ENCODE measurements at regions not wholly inside any gene's neighbourhood (a gene's known extent, or its start where the extent isn't known, plus 50 kb on each side); places are given as distances from the start of the nearest gene placed in this dataset.
A peak's percentile ranks its signal among the peaks of the same experiment; 100 is the strongest.

DNA sequence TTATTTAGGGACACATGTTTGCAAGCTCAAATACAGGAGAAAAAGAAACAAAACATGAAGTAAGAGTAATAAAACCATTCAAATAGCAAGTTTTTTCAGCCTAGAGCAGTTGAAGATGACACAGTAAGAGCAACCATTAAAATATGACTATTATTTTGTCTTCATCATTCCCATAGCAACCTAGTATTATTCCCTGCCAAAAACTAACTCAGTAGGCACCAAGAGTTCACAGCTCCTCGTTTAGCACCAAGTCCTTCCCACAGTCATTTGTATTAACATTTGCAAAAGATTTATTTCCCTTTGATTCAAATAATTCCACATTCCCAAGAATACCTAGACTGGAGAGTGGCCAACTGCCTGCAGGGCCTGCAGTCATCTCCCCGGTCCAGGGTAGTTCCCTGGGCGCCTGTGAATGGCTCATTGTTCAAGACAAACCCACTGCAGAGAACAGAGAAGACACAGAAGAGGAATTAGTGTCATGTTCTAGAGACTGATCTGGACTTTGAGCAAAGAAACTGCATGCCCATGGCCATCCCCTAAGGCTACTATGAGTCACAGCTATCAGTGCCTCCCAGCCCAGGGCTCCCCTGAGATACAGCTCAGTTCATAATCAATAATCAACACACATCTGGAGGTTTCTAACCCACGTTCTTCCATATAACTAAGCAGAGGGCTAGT, 139.1 kb upstream of the MAP3K1 start:
- H2AFZ ChIP-seq = no peak overlapping the region
- no peak for TF ChIP-seq CTCF (conservative IDR thresholded peaks at IDR 0.05)
- no peak for TF ChIP-seq EZH2 (IDR thresholded peaks at IDR 0.05; ENCODE audit: low read depth)
- DNase-seq = peak in 1 of 2 experiments; percentile 26
- peaks cover 6% of the 10 kb centered on the region; the same call in 1 of the 2 replicates for H3K9me3 ChIP-seq (ENCODE audit: insufficient read depth, low read depth)
- ChIA-PET CTCF (interaction anchor here (0.6 kb wide), 1 partner anchor 30 kb away, joined by 4 read pairs; no protein-coding TSS in a partner anchor), POLR2A (ENCODE audit: unreplicated experiment) (no interaction called here)
- no peak overlapping the region for H3K4me2 ChIP-seq
- H3K9me2 ChIP-seq (ENCODE audit: insufficient read depth) = no peaks in the 10 kb centered on the region
- H3K27ac ChIP-seq = no peak overlapping the region
- no peaks in the 10 kb centered on the region for H3K36me3 ChIP-seq (ENCODE audit: low read depth)
- no peaks in the 10 kb centered on the region for H4K20me1 ChIP-seq (ENCODE audit: insufficient read depth)
- no peaks in the 10 kb centered on the region for H3F3A ChIP-seq (ENCODE audit: insufficient read depth, low read depth)
- no peaks in the 10 kb centered on the region for H3K27me3 ChIP-seq (ENCODE audit: insufficient read depth, low read depth)
- intact Hi-C loops (cut with micrococcal nuclease; ENCODE audit: unreplicated experiment) = no loop called here
- peaks cover 18% of the 10 kb centered on the region for H3K4me1 ChIP-seq (replicated peaks; ENCODE audit: insufficient read depth)
- H3K4me3 ChIP-seq = no peak overlapping the region
- BruUV-seq (replicated peaks) = no TSS peak
- H3K79me2 ChIP-seq (ENCODE audit: low read depth) = no peaks in the 10 kb centered on the region

GRCh38 chr5:56674441-56674840, 140.9 kb upstream of the MAP3K1 start:
- Histone ChIP-seq H3K4me3 (no peak overlapping the region), H3K36me3 (ENCODE audit: low read depth) (no peaks in the 10 kb centered on the region), H3F3A (ENCODE audit: insufficient read depth, low read depth) (peaks cover 11% of the 10 kb centered on the region), H3K9me3 (ENCODE audit: insufficient read depth, low read depth) (peaks cover 6% of the 10 kb centered on the region; the same call in 1 of the 2 replicates), H3K4me1 (replicated peaks; ENCODE audit: insufficient read depth) (peaks cover 36% of the 10 kb centered on the region), H3K4me2 (no peak overlapping the region), H2AFZ (no peak overlapping the region), H3K79me2 (ENCODE audit: low read depth) (no peaks in the 10 kb centered on the region), H4K20me1 (ENCODE audit: insufficient read depth) (no peaks in the 10 kb centered on the region), H3K27ac (no peak overlapping the region), H3K9me2 (ENCODE audit: insufficient read depth) (no peaks in the 10 kb centered on the region), H3K27me3 (ENCODE audit: insufficient read depth, low read depth) (no peaks in the 10 kb centered on the region)
- ChIA-PET CTCF (no interaction called here), POLR2A (ENCODE audit: unreplicated experiment) (no interaction called here)
- intact Hi-C loops (cut with micrococcal nuclease; ENCODE audit: unreplicated experiment) = no loop called here
- no TSS peak for BruUV-seq (replicated peaks)
- no peak for DNase-seq
- TF ChIP-seq EZH2 (IDR thresholded peaks at IDR 0.05; ENCODE audit: low read depth) = no peak
- no peak for TF ChIP-seq CTCF (conservative IDR thresholded peaks at IDR 0.05)

DNA sequence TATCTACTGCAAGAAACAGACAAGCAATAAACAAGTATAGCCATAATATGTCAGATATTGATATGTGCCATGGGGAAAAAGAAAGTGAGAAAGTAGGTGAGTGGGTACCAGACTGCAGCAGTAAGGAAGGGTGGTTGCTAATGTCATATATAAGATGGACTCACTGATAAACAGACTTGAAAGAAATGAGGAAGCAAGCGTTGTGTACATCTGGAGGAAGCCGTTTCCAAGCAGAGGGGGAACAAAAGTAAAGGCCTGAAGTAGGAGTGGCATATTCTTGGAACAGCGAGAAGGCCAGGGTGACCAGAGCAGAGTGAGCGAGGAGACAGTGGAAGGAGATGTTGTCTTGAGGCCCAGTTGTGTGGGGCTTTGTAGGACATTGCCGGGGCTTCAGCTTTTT, 142.2 kb upstream of the MAP3K1 start:
- intact Hi-C loops (cut with micrococcal nuclease; ENCODE audit: unreplicated experiment) = no loop called here
- BruUV-seq (replicated peaks) = no TSS peak
- CTCF ChIA-PET = no interaction called here

More for the DNA sequence above, 142.2 kb upstream of the MAP3K1 start:
- Histone ChIP-seq H3K36me3 (ENCODE audit: low read depth) (no peaks in the 10 kb centered on the region), H3K4me1 (replicated peaks; ENCODE audit: insufficient read depth) (peaks cover 48% of the 10 kb centered on the region), H3K9me2 (ENCODE audit: insufficient read depth) (no peaks in the 10 kb centered on the region), H3K9me3 (ENCODE audit: insufficient read depth, low read depth) (peaks cover 6% of the 10 kb centered on the region; the same call in 1 of the 2 replicates), H3K79me2 (ENCODE audit: low read depth) (no peaks in the 10 kb centered on the region), H3K27me3 (ENCODE audit: insufficient read depth, low read depth) (no peaks in the 10 kb centered on the region), H3F3A (ENCODE audit: insufficient read depth, low read depth) (peaks cover 19% of the 10 kb centered on the region), H2AFZ (no peak overlapping the region), H3K4me3 (no peak overlapping the region), H3K27ac (no peak overlapping the region), H3K4me2 (no peak overlapping the region), H4K20me1 (ENCODE audit: insufficient read depth) (no peaks in the 10 kb centered on the region)
- DNase-seq = no peak
- TF ChIP-seq EZH2 (IDR thresholded peaks at IDR 0.05; ENCODE audit: low read depth) = no peak
- TF ChIP-seq CTCF (conservative IDR thresholded peaks at IDR 0.05) = no peak
- POLR2A ChIA-PET (ENCODE audit: unreplicated experiment) = no interaction called here

All from PC-9 (cell line).